BJ (cell line): ENCODE measurements at regions not wholly inside any gene's neighbourhood (a gene's known extent, or its start where the extent isn't known, plus 50 kb on each side); places are given as distances from the start of the nearest gene placed in this dataset.

Experiments used
- CTCF ChIA-PET: fragments of 350-600 bp; formaldehyde crosslinking; extraction: SDS; loops from one replicate; lab custom pipeline; 2021; ENCODE audit warnings: antibody characterized with exemption, inconsistent platforms; lab: Yijun Ruan, JAX
- POLR2A ChIA-PET: fragments of 300-600 bp; sonication (Branson Sonifier 250); formaldehyde crosslinking; extraction: SDS; loops from one replicate; lab custom pipeline; 2021; ENCODE audit warnings: antibody characterized with exemption; lab: Charles Lee
- DNase-seq: peaks from one replicate; pipeline ENCODE4 v3.0.0-alpha.2; 2011; ENCODE audit warnings: low read depth
- H3K27me3 ChIP-seq: 2 replicates; pipeline ENCODE4 v1.6.0; 2011; ENCODE audit warnings: low read length; ENCODE audit not compliant: control insufficient read depth, insufficient read depth
- H3K36me3 ChIP-seq: 2 replicates; pipeline ENCODE4 v1.5.1; 2011; ENCODE audit warnings: low read length; ENCODE audit not compliant: control insufficient read depth, insufficient read depth
- H3K4me3 ChIP-seq: 2 replicates; pipeline ENCODE4 v1.5.1; 2011; ENCODE audit warnings: low read depth, mild to moderate bottlenecking, control low read depth, low read length
- TF ChIP-seq, protein P1 (sequence below): IDR thresholded peaks from 2 replicates; pipeline ENCODE4 v1.5.1; 2011; ENCODE audit warnings: low read depth, mild to moderate bottlenecking, control low read depth, inconsistent platforms, low read length, moderate library complexity; ENCODE audit not compliant: insufficient read depth

DNA sequence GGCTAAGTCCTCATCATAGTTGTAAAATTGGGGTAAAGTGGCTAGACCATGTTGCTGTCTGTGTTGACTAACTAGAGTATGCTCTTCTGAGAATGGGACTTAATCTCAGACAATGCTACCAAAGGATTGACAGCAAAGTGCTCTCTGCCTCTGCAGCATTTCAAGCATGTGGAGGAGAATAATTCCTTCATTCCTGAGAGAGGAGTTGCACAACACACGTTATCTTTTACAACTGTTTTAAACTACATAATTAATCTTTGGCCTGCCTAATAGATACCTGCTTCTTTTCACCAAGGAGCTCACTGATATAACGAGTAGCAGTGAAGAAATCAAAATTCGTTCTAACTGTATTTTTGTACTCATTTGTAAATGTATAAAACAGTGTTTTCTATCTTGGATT lies 2172.2 kb downstream of the PCDH9 start:
- CTCF ChIA-PET: no interaction called here
- H3K4me3 ChIP-seq: no peak overlapping the region
- no peak for DNase-seq
- POLR2A ChIA-PET: no interaction called here
- TF ChIP-seq, protein P1, sequence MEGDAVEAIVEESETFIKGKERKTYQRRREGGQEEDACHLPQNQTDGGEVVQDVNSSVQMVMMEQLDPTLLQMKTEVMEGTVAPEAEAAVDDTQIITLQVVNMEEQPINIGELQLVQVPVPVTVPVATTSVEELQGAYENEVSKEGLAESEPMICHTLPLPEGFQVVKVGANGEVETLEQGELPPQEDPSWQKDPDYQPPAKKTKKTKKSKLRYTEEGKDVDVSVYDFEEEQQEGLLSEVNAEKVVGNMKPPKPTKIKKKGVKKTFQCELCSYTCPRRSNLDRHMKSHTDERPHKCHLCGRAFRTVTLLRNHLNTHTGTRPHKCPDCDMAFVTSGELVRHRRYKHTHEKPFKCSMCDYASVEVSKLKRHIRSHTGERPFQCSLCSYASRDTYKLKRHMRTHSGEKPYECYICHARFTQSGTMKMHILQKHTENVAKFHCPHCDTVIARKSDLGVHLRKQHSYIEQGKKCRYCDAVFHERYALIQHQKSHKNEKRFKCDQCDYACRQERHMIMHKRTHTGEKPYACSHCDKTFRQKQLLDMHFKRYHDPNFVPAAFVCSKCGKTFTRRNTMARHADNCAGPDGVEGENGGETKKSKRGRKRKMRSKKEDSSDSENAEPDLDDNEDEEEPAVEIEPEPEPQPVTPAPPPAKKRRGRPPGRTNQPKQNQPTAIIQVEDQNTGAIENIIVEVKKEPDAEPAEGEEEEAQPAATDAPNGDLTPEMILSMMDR: no peak
- no peaks in the 10 kb centered on the region for H3K36me3 ChIP-seq
- H3K27me3 ChIP-seq: no peaks in the 10 kb centered on the region

DNA sequence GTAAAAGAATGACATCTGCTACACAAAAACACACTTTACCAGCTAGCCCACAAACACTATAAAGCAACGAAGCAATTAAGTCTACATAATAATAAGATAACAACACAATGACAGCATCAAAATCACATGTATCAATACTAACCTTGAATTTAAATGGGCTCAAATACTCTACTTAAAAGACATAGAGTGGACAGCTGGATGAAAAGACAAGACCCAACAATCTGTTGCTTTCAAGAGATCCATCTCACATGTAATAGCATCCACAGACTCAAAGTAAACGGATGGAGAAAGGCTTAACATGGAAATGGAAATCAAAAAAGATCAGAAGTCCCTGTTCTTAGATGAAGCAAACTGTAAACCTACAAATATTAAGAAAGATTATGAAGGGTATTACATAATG lies 2175.9 kb downstream of the PCDH9 start:
- no peaks in the 10 kb centered on the region for H3K36me3 ChIP-seq
- ChIA-PET POLR2A (no interaction called here), CTCF (no interaction called here)
- H3K27me3 ChIP-seq: no peaks in the 10 kb centered on the region
- TF ChIP-seq, protein P1: no peak
- DNase-seq: no peak
- H3K4me3 ChIP-seq: no peak overlapping the region

DNA sequence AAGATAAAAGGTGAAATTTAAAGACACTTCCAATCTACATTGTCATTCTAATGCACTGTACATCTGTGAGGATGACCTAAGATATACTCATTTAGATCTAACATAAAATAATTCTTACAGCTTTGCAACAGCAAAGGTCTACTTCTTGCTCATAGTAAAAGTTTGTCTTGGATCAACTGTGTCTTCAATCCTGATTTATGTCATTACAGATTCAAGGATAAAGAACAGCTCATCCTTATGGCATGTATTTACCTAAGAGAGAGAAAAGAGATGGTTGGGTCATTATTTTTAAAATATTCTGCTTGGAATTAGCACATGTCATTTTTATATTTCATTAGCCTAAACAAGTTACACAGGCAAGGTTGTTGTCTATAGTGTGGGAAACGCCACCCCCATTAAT lies 2193.1 kb downstream of the PCDH9 start:
- Histone ChIP-seq H3K27me3 (no peaks in the 10 kb centered on the region), H3K4me3 (no peak overlapping the region), H3K36me3 (no peaks in the 10 kb centered on the region)
- CTCF ChIA-PET: no interaction called here
- TF ChIP-seq, protein P1: no peak
- POLR2A ChIA-PET: no interaction called here
- DNase-seq: no peak

DNA sequence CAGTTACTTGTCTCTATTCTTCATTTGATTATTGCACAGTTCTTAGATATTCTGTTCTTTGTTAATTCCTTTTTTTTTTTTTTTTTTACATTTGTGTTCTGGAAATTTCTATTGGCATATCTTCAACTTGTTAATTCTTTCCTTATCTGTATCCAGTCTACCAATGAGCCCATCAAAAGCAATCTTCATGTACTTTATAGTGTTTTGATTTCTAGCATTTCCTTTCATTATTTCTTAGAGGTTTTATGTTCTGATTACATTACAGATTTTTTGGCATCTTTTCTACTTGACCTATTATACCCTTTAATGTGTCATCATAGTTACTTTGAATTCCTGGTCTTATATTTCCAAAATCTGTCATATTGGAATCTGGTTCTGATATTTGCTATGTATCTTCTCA lies 2194.8 kb downstream of the PCDH9 start:
- Histone ChIP-seq H3K4me3 (no peak overlapping the region), H3K27me3 (no peaks in the 10 kb centered on the region), H3K36me3 (no peaks in the 10 kb centered on the region)
- ChIA-PET CTCF (no interaction called here), POLR2A (no interaction called here)
- TF ChIP-seq, protein P1: no peak
- DNase-seq: no peak

DNA sequence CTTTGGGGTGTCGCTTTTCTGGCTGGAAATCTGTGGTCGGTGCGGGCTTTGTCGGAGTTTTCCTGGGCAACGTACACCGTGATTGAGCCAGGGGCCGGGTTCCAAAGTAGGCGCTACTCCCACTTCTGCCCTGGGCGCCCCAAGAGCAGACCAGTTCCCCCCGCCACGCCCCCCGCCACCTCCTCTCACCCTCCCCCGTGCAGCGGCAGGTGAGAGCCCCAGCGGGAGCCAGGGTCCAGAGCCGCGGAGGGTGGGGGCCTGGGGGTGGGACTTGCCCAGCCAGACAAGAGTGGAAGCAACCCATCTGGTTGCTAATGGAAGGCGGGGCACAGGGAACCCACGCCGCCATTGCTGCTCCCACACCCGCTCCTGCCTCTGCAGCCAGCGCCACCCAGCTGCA lies 2195.9 kb downstream of the PCDH9 start:
- CTCF ChIA-PET: no interaction called here
- POLR2A ChIA-PET: no interaction called here

More for the DNA sequence above, 2195.9 kb downstream of the PCDH9 start:
- no peaks in the 10 kb centered on the region for H3K27me3 ChIP-seq
- H3K36me3 ChIP-seq: no peaks in the 10 kb centered on the region
- no peak for DNase-seq
- TF ChIP-seq, protein P1: no peak
- no peak overlapping the region for H3K4me3 ChIP-seq
